G401 (cell line): ENCODE measurements at regions not wholly inside any gene's neighbourhood (a gene's known extent, or its start where the extent isn't known, plus 50 kb on each side); places are given as distances from the start of the nearest gene placed in this dataset.
"Not testable (repeated sequence)": the region's sequence is repeated elsewhere in the genome, so short reads cannot be mapped to it uniquely, and the experiment has no call there.

Experiments used
- DNase-seq: peaks from one replicate; pipeline ENCODE4 v3.0.0-alpha.2; 2015; ENCODE audit warnings: low spot score
- in situ Hi-C: cut with HindIII; loops from 2 replicates; pipeline ENCODE4 v1.10.0; 2016; ENCODE audit warnings: low sequenced_read_pairs, mixed read lengths

DNA sequence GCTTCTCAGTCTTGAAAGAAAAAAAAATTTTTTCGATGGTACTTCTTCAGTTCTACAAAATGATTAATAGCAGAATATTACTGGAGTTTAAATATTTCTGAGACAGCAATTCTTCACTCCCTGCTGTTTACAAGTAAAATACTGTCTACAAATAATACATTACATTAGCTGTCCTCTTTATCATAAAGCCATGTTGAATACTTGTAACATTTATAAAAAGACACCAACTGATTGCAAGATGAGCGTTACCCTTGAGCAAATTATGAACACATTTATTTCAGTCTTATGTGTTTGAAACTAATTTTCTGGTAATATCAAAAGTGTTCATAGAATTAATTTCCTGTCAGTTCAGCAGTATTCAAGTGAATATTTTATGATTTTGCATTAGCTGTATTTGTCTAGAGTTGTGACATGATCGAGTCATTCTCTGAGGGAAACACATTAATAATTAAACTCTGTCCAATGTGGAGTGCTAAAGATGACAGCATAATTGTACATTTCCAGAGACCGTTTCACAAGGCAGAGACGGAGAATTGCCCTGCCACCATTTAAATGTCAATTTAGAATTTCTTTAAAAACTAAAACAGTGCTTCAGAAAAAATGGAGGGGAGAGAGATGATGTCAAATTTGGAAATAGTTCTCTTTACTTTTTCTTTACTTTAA is 1359.0 kb upstream of the ADGRL4 start:
- DNase-seq = no peak
- in situ Hi-C loops = no loop called here

- in situ Hi-C loops = no loop called here
- DNase-seq = no peak
Measured at GRCh38 chr1:80363689-80364475, 1357.4 kb upstream of the ADGRL4 start.

DNA sequence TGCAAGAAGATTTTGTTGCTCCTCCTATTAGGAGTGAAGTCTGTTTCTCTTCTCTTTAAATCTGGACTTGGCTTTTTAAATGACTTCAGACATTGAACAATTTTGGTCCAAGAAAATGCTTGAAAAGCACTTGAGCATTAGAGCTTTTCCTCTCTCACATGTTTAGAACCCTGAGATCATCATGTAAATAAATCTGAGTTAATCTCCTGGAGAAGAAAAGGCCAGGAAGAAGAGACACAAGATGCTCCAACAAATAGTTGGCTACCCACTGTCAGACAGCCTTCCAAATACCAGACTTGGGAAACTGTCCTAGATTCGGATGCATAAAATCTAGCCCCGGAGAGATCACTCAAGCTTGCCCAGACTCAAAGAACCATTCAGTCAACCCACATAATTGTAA is 1353.1 kb upstream of the ADGRL4 start:
- in situ Hi-C loops = no loop called here
- DNase-seq = no peak

DNA sequence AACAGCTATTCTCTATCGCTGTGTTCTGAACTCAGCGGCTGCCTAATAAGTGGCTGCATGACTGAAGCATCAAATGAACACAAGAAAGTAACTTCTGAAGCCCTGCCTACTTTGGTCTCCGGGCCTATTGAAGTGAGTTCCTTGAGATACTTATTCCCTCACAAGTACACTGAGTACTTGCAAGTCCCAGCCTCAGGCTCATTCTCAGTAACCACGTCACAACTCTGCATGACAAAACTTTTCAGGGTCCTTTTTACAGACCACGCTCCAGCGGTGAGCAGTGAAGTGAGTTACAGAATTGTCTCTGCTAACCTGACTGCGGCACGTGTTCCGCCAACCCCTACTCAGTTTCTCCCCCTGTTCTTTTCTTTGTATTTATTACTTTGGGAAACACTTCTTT is 1342.7 kb upstream of the ADGRL4 start:
- in situ Hi-C loops = no loop called here
- DNase-seq = no peak

DNA sequence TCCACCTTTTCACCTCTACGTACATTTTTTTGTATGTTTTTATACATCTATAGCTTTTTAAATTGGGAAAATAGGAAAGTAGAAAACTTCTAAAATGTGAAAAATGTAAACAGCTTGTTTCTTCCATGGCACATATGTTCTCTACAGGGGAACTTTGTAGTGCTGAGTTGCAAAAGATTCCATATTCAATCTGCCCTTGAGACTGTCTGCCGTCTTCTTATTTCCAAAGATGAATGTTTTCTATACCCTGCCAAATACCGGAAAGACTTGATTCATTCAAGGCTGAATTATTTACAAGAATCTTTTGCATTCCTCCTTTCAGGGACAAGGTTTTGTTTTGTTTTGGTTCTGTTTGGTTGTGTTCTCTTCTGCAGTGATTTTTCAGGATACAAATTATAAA is 1334.5 kb upstream of the ADGRL4 start:
- DNase-seq = no peak
- in situ Hi-C loops = no loop called here

- DNase-seq = no peak
- in situ Hi-C loops = no loop called here
Measured at GRCh38 chr1:80318108-80318507, 1311.6 kb upstream of the ADGRL4 start.

DNA sequence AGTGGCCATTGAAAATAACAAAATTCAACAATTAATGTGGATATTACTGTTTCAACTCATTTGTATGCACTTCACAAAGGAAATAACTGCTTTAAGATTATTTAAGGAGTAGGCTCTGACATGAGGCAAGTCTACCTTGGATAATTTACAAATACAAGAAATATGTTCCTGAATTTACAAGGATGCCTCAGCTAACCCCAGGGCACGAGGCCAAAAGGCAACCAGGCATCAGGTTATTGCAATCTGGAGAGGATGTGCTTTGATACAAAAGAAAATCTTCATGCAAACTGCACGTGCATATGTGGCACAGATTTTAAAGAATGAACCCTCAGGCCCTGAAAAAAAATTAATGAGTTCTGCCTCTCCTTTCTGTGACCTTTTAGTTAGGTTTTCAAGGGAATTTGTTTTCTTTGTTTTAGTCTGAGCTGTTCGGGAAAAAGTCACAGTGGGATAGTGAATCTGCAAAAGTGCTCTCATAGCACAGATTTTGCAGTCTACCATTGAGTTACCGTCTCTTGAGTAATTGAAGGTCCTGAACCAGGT is 1304.2 kb upstream of the ADGRL4 start:
- in situ Hi-C loops = no loop called here
- DNase-seq = peak; percentile 28

DNA sequence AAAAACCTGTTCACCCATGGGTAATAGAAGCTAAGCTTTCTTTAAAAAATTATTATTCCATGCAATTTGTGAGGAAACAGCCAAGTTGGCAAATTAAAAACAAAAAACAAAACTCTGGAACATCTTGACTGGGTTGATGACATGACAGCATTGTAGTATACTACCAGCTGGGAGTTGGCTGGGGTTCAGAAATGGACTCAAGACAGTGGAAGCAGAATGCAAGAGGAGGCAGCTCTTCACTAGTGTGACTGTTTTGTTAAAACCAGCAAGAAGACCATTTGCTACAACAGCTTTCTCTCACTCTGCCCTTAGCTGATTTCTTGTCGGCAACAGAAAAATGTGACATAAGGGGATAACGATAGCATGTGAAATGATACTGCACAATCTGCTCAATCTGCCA is 1298.9 kb upstream of the ADGRL4 start:
- peak; percentile 17 for DNase-seq
- in situ Hi-C loops = no loop called here

GRCh38 chr1:80293818-80294217 is 1287.3 kb upstream of the ADGRL4 start:
- in situ Hi-C loops = no loop called here
- DNase-seq = no peak

GRCh38 chr1:80288750-80289149 is 1282.2 kb upstream of the ADGRL4 start:
- in situ Hi-C loops, DNase-seq: not testable (repeated sequence)

GRCh38 chr1:80282536-80282935 is 1276.0 kb upstream of the ADGRL4 start:
- in situ Hi-C loops = no loop called here
- no peak for DNase-seq

- DNase-seq = no peak
- in situ Hi-C loops = no loop called here
Measured at GRCh38 chr1:80278936-80279335, 1272.4 kb upstream of the ADGRL4 start.

GRCh38 chr1:80274256-80274655 is 1267.7 kb upstream of the ADGRL4 start:
- no peak for DNase-seq

DNA sequence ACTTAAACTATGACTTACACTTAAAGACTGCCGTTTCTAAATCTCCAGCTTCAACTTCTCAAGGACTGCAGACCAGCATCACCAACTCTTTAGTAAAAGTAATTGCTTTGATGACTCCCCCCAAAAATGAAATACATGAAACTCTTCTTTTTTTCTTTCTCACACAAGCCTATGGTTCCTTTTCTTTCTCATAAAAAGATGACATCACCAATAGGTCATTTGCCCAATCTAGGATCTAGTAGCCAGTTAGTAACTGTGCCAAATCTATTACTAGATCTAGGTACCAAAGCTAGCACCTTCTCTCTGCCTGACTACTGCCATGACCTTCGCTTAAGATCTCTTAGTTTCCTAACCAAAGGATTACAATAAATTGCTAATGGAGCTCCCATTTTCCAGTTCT is 1266.0 kb upstream of the ADGRL4 start:
- DNase-seq = no peak
- in situ Hi-C loops = no loop called here

More at GRCh38 chr1:80274256-80274655, 1267.7 kb upstream of the ADGRL4 start:
- in situ Hi-C loops = no loop called here

DNA sequence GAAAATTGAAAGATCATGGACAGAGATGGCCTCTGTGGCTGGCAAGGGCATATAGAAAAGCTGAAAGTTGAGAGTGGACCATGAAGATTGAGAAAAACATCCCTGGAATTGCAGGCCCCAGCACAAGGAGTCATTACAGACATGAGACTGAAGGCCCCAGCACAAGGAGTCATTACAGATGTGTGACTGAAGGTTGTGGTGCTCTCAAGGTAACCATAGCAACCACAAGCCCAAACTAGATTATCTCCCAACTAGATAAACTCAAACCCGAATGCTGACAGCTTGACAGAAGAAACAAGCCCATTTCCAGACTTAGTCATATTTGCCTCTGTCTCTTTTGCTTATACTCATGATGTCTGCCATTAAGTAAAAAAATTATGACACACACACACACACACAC is 1252.1 kb upstream of the ADGRL4 start:
- in situ Hi-C loops = no loop called here
- no peak for DNase-seq

DNA sequence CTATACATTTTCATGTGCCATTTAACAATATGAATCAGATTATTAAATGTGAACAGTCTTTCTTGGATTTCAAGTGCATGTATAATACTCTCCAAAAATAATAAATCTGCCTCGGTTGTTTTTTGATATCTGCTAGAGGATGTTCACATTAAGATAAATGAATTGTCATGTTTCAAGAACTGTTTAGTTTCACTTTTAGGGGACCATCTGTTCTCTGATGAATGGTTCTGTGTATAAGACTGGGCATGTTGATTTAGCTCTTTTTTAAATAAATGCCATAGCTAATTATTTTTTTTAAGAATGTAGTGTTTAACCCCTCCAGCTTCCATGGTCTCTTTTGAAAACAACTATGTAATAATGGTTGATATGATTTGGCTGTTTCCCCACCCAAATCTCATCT is 1245.1 kb upstream of the ADGRL4 start:
- in situ Hi-C loops = no loop called here
- no peak for DNase-seq

DNA sequence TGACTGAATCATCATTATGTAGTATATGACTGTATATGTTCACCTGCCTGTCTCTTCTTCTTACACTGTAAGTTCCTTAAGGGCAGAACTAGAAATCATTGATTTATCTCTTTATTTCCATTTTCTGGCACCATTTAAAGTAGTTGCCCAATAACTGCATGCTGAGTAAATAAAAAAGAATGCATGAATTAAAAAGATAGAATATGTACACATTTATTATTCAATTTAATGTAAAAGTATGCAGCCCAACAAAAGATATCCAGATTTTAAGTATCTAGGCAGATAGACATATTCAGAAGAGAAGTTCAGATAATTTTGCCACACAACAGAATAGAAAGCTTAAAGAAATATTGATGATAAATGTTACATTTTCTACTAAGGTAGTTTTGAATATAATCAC is 1244.6 kb upstream of the ADGRL4 start:
- in situ Hi-C loops = no loop called here
- no peak for DNase-seq

GRCh38 chr1:80250573-80251168 is 1244.1 kb upstream of the ADGRL4 start:
- in situ Hi-C loops = no loop called here
- DNase-seq = no peak

- in situ Hi-C loops = no loop called here
Measured at GRCh38 chr1:80249699-80250098, 1243.2 kb upstream of the ADGRL4 start.

DNA sequence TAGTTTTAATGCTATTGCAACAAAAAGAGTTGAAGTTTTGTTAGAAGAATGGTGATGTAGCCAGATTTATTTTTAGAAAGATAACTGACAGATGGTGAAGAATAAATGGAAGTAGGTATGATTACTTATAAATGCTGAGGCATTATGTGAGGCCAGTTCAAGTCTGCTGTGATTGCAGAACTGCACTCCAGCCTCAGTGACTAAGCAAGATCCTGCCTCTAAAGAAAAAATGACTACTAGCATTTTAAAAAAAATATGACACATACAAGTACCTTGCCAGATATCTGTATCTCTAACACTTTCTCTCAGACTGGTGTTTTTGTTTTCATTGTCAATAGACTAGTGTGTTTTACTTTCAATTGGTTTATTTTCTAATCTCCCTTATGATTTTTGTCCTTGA is 1242.4 kb upstream of the ADGRL4 start:
- in situ Hi-C loops = no loop called here
- no peak for DNase-seq

More at GRCh38 chr1:80249699-80250098, 1243.2 kb upstream of the ADGRL4 start:
- no peak for DNase-seq
